K562 (cell line): ENCODE measurements at regions not wholly inside any gene's neighbourhood (a gene's known extent, or its start where the extent isn't known, plus 50 kb on each side); places are given as distances from the start of the nearest gene placed in this dataset.

Source experiments
- ATAC-seq: fragments of 200-7000 bp; cut with Tn5 transposase; 3 replicates; pipeline ENCODE4 v1.9.1; 2020; ENCODE audit warnings: moderate library complexity
- BruUV-seq: library from RNA; stranded (reverse); fragments of 400-500 nt; replicated peaks from 2 replicates; lab custom pipeline; 2021; lab: Mats Ljungman, UMichigan
- CTCF ChIA-PET: fragments of 300-600 bp; formaldehyde crosslinking; extraction: SDS; loops from one replicate; lab custom pipeline; 2021; ENCODE audit warnings: low intra/inter-chr PET ratio; lab: Yijun Ruan, JAX
- POLR2A ChIA-PET: fragments of 300-600, 350-650 bp; sonication (Branson Sonifier 250); formaldehyde crosslinking; extraction: SDS; loops from one replicate; lab custom pipeline; 2021; ENCODE audit warnings: antibody characterized with exemption, inconsistent platforms; lab: Yijun Ruan, JAX
- DNase-seq, 4 experiments: peaks; one replicate each; pipeline versions ENCODE4 v3.0.0 to v3.0.0-alpha.2; 2011 to 2018; ENCODE audit warnings: low spot score in 3 of 4, mixed read lengths in 3 of 4; ENCODE audit errors: extremely low read depth in 1 of 4
- FAIRE-seq: peaks from 2 replicates; lab custom pipeline; 2011; peaks lifted over from hg19 to GRCh38; lab: Jason Lieb, UNC
- H2AFZ ChIP-seq: 2 replicates; pipeline ENCODE4 v1.6.0; 2011; ENCODE audit warnings: low read depth, low read length, control low read depth, inconsistent platforms
- H3K27ac ChIP-seq: fragments of 200-600 bp; 3 replicates; pipeline ENCODE4 v1.8.0; 2011; ENCODE audit warnings: low read depth, mild to moderate bottlenecking, control low read depth, inconsistent platforms, low read length, moderate library complexity, mixed read lengths; ENCODE audit errors: extremely low read depth
- H3K27me3 ChIP-seq, 2 experiments: fragments of 300-600 bp in 1 of 2; 2 replicates in 1 of 2; 3 replicates in 1 of 2; pipeline versions ENCODE4 v1.6.0 to v1.8.0; 2011; ENCODE audit warnings: inconsistent platforms in 2 of 2, low read length in 2 of 2, mild to moderate bottlenecking in 1 of 2, mixed read lengths in 1 of 2, moderate library complexity in 1 of 2; ENCODE audit not compliant: control insufficient read depth in 2 of 2, insufficient read depth in 2 of 2
- H3K36me3 ChIP-seq: fragments of 300-600 bp; 3 replicates; pipeline ENCODE4 v1.8.0; 2011; ENCODE audit warnings: mild to moderate bottlenecking, low read length, inconsistent platforms; ENCODE audit not compliant: control insufficient read depth, insufficient read depth
- H3K4me1 ChIP-seq, 2 experiments: fragments of 200-600 bp in 1 of 2; replicated peaks in 1 of 2; 2 replicates in 1 of 2; 3 replicates in 1 of 2; pipeline versions ENCODE4 v1.5.1 to v1.8.0; 2011; ENCODE audit warnings: inconsistent platforms in 2 of 2, low read length in 2 of 2, mild to moderate bottlenecking in 1 of 2, mixed read lengths in 1 of 2, moderate library complexity in 1 of 2; ENCODE audit not compliant: control insufficient read depth in 2 of 2, insufficient read depth in 2 of 2
- H3K4me2 ChIP-seq: 2 replicates; pipeline ENCODE4 v1.6.1; 2011; ENCODE audit warnings: low read length, control low read depth, inconsistent platforms, mixed read lengths; ENCODE audit not compliant: insufficient read depth
- H3K4me3 ChIP-seq: fragments of 200-600 bp; sonication (generic), shearing (Covaris generic); 2 replicates; pipeline ENCODE4 v1.5.1; 2016; ENCODE audit warnings: control low read depth, inconsistent platforms
- H3K79me2 ChIP-seq: fragments of 200-600 bp; 3 replicates; pipeline ENCODE4 v1.8.0; 2011; ENCODE audit warnings: low read length, inconsistent platforms; ENCODE audit not compliant: control insufficient read depth, insufficient read depth
- H3K9ac ChIP-seq, 2 experiments: 2 replicates each; pipeline versions ENCODE4 v1.6.0 to v1.6.1; 2011; ENCODE audit warnings: low read depth in 2 of 2, low read length in 2 of 2, control low read depth in 1 of 2, inconsistent platforms in 1 of 2, mild to moderate bottlenecking in 1 of 2, mixed read lengths in 1 of 2; ENCODE audit not compliant: insufficient read depth in 1 of 2
- H3K9me1 ChIP-seq: one replicate; pipeline ENCODE4 v1.6.0; 2011; ENCODE audit warnings: inconsistent platforms, mild to moderate bottlenecking, low read length, moderate library complexity; ENCODE audit not compliant: control insufficient read depth, insufficient read depth
- H3K9me3 ChIP-seq: replicated peaks from 2 replicates; pipeline ENCODE4 v1.5.1; 2011; ENCODE audit warnings: low read depth, low read length, inconsistent platforms; ENCODE audit not compliant: control insufficient read depth, insufficient read depth
- H4K20me1 ChIP-seq: replicated peaks from 2 replicates; pipeline ENCODE4 v1.6.1; 2011; ENCODE audit warnings: low read length, inconsistent platforms, mixed read lengths; ENCODE audit not compliant: control insufficient read depth, insufficient read depth
- ATF1 ChIP-seq, 2 experiments: fragments of 450-650 bp in 1 of 2; IDR thresholded peaks; 2 replicates each; pipeline ENCODE4 v1.6.1; 2016; ENCODE audit warnings: missing compliant biosample characterization in 1 of 2, missing genetic modification characterization in 1 of 2
- ATF3 ChIP-seq, 2 experiments: fragments of 450-650 bp in 1 of 2; sonication (generic) in 1 of 2; formaldehyde crosslinking in 1 of 2; IDR thresholded peaks in 1 of 2; conservative IDR thresholded peaks in 1 of 2; 2 replicates each; pipeline versions ENCODE4 v1.6.1 to v1.8.1; 2016 to 2023; ENCODE audit warnings: mild to moderate bottlenecking in 2 of 2, moderate library complexity in 2 of 2, inconsistent platforms in 1 of 2, missing genetic modification reagents in 1 of 2
- CBFA2T2 ChIP-seq: fragments of 450-650 bp; conservative IDR thresholded peaks from 2 replicates; pipeline ENCODE4 v1.6.1; 2017; ENCODE audit warnings: mild to moderate bottlenecking
- CBFA2T3 ChIP-seq: fragments of 450-650 bp; IDR thresholded peaks from 2 replicates; pipeline ENCODE4 v1.6.1; 2017
- FOSL1 ChIP-seq: fragments of 200-800 bp; sonication (Bioruptor generic); conservative IDR thresholded peaks from 2 replicates; pipeline ENCODE4 v1.6.1; 2016; ENCODE audit warnings: missing genetic modification characterization, missing compliant biosample characterization
- GTF2E2 ChIP-seq: fragments of 200-800 bp; sonication (Bioruptor generic); IDR thresholded peaks from 2 replicates; pipeline ENCODE4 v1.6.1; 2016; ENCODE audit warnings: missing genetic modification characterization, missing compliant biosample characterization
- HLTF ChIP-seq: fragments of 450-650 bp; IDR thresholded peaks from 2 replicates; pipeline ENCODE4 v1.6.1; 2016
- KLF1 ChIP-seq: fragments of 450-650 bp; IDR thresholded peaks from 2 replicates; pipeline ENCODE4 v1.6.1; 2016; ENCODE audit warnings: missing genetic modification characterization, missing compliant biosample characterization
- MAFF ChIP-seq: IDR thresholded peaks from 2 replicates; pipeline ENCODE4 v1.6.1; 2012; ENCODE audit warnings: low read length, improper control_type of control experiment
- MCM5 ChIP-seq: fragments of 450-650 bp; IDR thresholded peaks from 2 replicates; pipeline ENCODE4 v1.6.1; 2016; ENCODE audit warnings: low read depth
- NFRKB ChIP-seq: fragments of 450-650 bp; IDR thresholded peaks from 2 replicates; pipeline ENCODE4 v1.6.1; 2016; ENCODE audit warnings: low read depth
- SIN3B ChIP-seq: fragments of 450-650 bp; IDR thresholded peaks from 2 replicates; pipeline ENCODE4 v1.6.1; 2017; ENCODE audit warnings: low read depth, mild to moderate bottlenecking, moderate library complexity
- TAL1 ChIP-seq: fragments of 450-650 bp; IDR thresholded peaks from 2 replicates; pipeline ENCODE4 v1.6.1; 2016; ENCODE audit warnings: mild to moderate bottlenecking
- TEAD4 ChIP-seq, 2 experiments: sonication (generic) in 1 of 2; formaldehyde crosslinking in 1 of 2; IDR thresholded peaks; 2 replicates each; pipeline versions ENCODE4 v1.6.1 to v1.8.0; 2012 to 2022; ENCODE audit warnings: borderline replicate concordance in 1 of 2, inconsistent platforms in 1 of 2, low read length in 1 of 2, mild to moderate bottlenecking in 1 of 2, missing genetic modification reagents in 1 of 2
- U2AF2 ChIP-seq: fragments of 200-400 bp; formaldehyde crosslinking; optimal IDR thresholded peaks from 2 replicates; pipeline ENCODE3; 2017; ENCODE audit warnings: low read depth, mild to moderate bottlenecking, low read length
- ZNF124 ChIP-seq: sonication (generic); formaldehyde crosslinking; IDR thresholded peaks from 2 replicates; pipeline ENCODE4 v1.8.1; 2022; ENCODE audit warnings: missing genetic modification reagents
- ZNF384 ChIP-seq: IDR thresholded peaks from 2 replicates; pipeline ENCODE4 v1.6.1; 2012; ENCODE audit warnings: low read depth, low read length, improper control_type of control experiment
- ZSCAN29 ChIP-seq: fragments of 450-650 bp; IDR thresholded peaks from 2 replicates; pipeline ENCODE4 v1.6.1; 2017
- WGBS: fragments of 100-300 bp; shearing (Covaris generic); methylation state at CpG from one replicate; pipeline ENCODE4 v1.1.6; 2016; ENCODE audit warnings: low coverage, mixed read lengths; ENCODE audit not compliant: insufficient coverage; ENCODE audit errors: missing lambda C conversion rate; 5-methylcytosine and 5-hydroxymethylcytosine counted together
- in situ Hi-C: fragments of 300-500 bp; cut with MboI; formaldehyde crosslinking; loops from 4 replicates; pipeline ENCODE4 v1.15.0; 2018; ENCODE audit warnings: inconsistent platforms, mixed read lengths
- intact Hi-C: fragments of 100-400 bp; cut with micrococcal nuclease; formaldehyde crosslinking; loops from 2 replicates; pipeline ENCODE4 v1.14.2; 2022
- TF ChIP-seq, protein P1 (sequence below): fragments of 250-450 bp; sonication (Bioruptor Pico); IDR thresholded peaks from 2 replicates; pipeline ENCODE4 v1.4.0; 2020; ENCODE audit warnings: mild to moderate bottlenecking

DNA sequence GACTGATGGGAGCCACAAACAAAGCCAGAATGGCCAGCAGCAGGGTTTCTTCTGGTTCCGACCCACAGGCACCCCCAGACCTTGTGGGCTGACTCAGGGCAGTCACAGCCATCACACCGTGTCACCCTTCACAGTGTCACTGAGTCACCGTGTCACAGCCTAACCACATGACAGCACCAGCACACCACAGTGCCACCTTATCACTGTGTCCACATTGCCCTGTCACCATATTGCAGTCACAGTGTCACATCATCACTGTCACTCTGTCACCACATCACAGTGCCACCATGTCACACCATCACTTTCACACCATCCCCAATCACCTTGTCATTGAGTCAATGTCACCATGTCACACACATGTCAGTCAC, 77.0 kb downstream of the OAT start:
- DNase-seq (peak in 3 of 4 experiments; percentile 15 to 17 (median 15)), FAIRE-seq (no peak), ATAC-seq (no peak)
- Histone ChIP-seq H3K4me1 (peaks cover 0 to 7% of the 10 kb centered on the region in 2 experiments; a peak in 2 of 5 replicates), H3K9ac (no peak overlapping the region), H3K9me1 (no peaks in the 10 kb centered on the region), H3K27me3 (peaks cover 0 to 43% of the 10 kb centered on the region in 2 experiments; a peak in 4 of 5 replicates), H3K79me2 (no peaks in the 10 kb centered on the region), H3K9me3 (no peaks in the 10 kb centered on the region), H2AFZ (no peak overlapping the region), H4K20me1 (no peaks in the 10 kb centered on the region), H3K27ac (no peak overlapping the region), H3K36me3 (no peaks in the 10 kb centered on the region), H3K4me3 (no peak overlapping the region), H3K4me2 (no peak overlapping the region)
- intact Hi-C loops (no loop called here), in situ Hi-C loops (no loop called here)
- WGBS, result 0% methylated on average over 3 of the region's 3 CpGs
- CTCF ChIA-PET, result no interaction called here
- POLR2A ChIA-PET, result interaction anchor here (0.5 kb wide), 1 partner anchor 35 kb away, joined by 3 read pairs; no protein-coding TSS in a partner anchor
- BruUV-seq, result no TSS peak
- TF ChIP-seq U2AF2 (no peak), ATF1 (CRISPR knock-in tag; IDR thresholded peaks at IDR 0.05) (no peak), ATF1 (tag; IDR thresholded peaks at IDR 0.05) (peak; percentile 36; the same call in 1 of the 2 replicates), TEAD4 (IDR thresholded peaks at IDR 0.05; ENCODE audit: low read length) (0 out of 2 replicates have a peak, but pooled peaks have one; percentile 20), TEAD4 (CRISPR knock-in tag; IDR thresholded peaks at IDR 0.05; ENCODE audit: borderline replicate concordance) (no peak), GTF2E2 (tag) (no peak), KLF1 (tag) (no peak), CBFA2T2 (peak; percentile 46), TAL1 (peak; percentile 24; the same call in 1 of the 2 replicates), ZNF124 (CRISPR knock-in tag) (no peak), ZNF384 (no peak), NFRKB (no peak), ATF3 (IDR thresholded peaks at IDR 0.05) (peak; percentile 42; the same call in 1 of the 2 replicates), ATF3 (CRISPR knock-in tag; conservative IDR thresholded peaks at IDR 0.05) (no peak), CBFA2T3 (peak; percentile 66), SIN3B (no peak), MAFF (no peak), FOSL1 (peak; percentile 82), HLTF (no peak), ZSCAN29 (no peak), MCM5 (no peak)
- TF ChIP-seq, protein P1, sequence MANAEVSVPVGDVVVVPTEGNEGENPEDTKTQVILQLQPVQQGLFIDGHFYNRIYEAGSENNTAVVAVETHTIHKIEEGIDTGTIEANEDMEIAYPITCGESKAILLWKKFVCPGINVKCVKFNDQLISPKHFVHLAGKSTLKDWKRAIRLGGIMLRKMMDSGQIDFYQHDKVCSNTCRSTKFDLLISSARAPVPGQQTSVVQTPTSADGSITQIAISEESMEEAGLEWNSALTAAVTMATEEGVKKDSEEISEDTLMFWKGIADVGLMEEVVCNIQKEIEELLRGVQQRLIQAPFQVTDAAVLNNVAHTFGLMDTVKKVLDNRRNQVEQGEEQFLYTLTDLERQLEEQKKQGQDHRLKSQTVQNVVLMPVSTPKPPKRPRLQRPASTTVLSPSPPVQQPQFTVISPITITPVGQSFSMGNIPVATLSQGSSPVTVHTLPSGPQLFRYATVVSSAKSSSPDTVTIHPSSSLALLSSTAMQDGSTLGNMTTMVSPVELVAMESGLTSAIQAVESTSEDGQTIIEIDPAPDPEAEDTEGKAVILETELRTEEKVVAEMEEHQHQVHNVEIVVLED, result no peak
